ENCODE measurements at regions not wholly inside any gene's neighbourhood (a gene's known extent, or its start where the extent isn't known, plus 50 kb on each side); places are given as distances from the start of the nearest gene placed in this dataset.

DNA sequence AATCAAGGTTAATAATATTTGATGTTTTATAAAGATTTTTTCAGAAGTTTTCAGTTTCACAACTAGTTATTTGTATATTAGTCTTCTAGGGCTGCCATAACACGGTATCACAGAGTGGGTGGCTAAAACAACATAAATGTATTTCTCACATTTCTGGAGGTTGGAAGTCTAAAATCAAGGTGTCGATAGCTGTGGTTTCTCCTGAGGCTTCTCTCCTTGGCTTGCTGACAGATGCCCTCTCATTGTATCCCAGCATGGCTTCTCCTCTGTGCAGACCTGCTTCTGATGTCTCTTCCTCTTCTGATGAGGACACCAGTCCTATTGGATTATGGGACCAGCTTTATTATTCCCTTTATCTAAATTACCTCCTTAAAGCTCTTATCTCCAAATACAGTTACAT is 1456.6 kb downstream of the STIM2 start:
- Mint-ChIP-seq H3K27ac (no peak overlapping the region), H3K4me1 (peaks cover 4% of the 10 kb centered on the region; the same call in 1 of the 3 replicates)

More for the DNA sequence above, 1456.6 kb downstream of the STIM2 start:
- Histone ChIP-seq H3K27me3 (ENCODE audit: insufficient read depth) (no peaks in the 10 kb centered on the region), H3K4me3 (no peak overlapping the region), H3K4me2 (no peak overlapping the region), H3K9me2 (ENCODE audit: insufficient read depth) (no peaks in the 10 kb centered on the region), H2AFZ (no peak overlapping the region), H4K20me1 (replicated peaks; ENCODE audit: insufficient read depth) (no peaks in the 10 kb centered on the region), H3K4me1 (ENCODE audit: insufficient read depth) (peaks cover 9% of the 10 kb centered on the region; the same call in 1 of the 2 replicates), H3K27ac (ENCODE audit: low read depth) (no peak overlapping the region), H3F3A (replicated peaks; ENCODE audit: low read depth) (no peaks in the 10 kb centered on the region), H3K79me2 (replicated peaks; ENCODE audit: insufficient read depth) (no peaks in the 10 kb centered on the region), H3K36me3 (ENCODE audit: insufficient read depth) (no peaks in the 10 kb centered on the region)
- no peak overlapping the region for H3K4me3 Mint-ChIP-seq
- H3K9me3 Mint-ChIP-seq, result no peaks in the 10 kb centered on the region
- DNase-seq (ENCODE audit: low spot score), result no peak
- no peaks in the 10 kb centered on the region for H3K36me3 Mint-ChIP-seq (ENCODE audit: low read depth)
- no peaks in the 10 kb centered on the region for H3K27me3 Mint-ChIP-seq (ENCODE audit: insufficient read depth, low read depth, poor library complexity)
- TF ChIP-seq ZNF331 (CRISPR knock-in tag; IDR thresholded peaks at IDR 0.05; ENCODE audit: low read depth) (no peak), EZH2phosphoT487 (IDR thresholded peaks at IDR 0.05; ENCODE audit: unreplicated experiment) (no peak), CREB1 (CRISPR knock-in tag; IDR thresholded peaks at IDR 0.05; ENCODE audit: low read depth) (no peak), JUNB (IDR thresholded peaks at IDR 0.05; ENCODE audit: unreplicated experiment) (no peak), STAT1 (IDR thresholded peaks at IDR 0.05; ENCODE audit: unreplicated experiment) (no peak), POLR2AphosphoS5 (IDR thresholded peaks at IDR 0.05; ENCODE audit: low read depth) (no peak), EZH2 (IDR thresholded peaks at IDR 0.05; ENCODE audit: low read depth, unreplicated experiment) (no peak), NANOG (IDR thresholded peaks at IDR 0.05; ENCODE audit: borderline replicate concordance) (no peak), ZNF114 (CRISPR knock-in tag; IDR thresholded peaks at IDR 0.05) (no peak)
- TF ChIP-seq, protein P1, sequence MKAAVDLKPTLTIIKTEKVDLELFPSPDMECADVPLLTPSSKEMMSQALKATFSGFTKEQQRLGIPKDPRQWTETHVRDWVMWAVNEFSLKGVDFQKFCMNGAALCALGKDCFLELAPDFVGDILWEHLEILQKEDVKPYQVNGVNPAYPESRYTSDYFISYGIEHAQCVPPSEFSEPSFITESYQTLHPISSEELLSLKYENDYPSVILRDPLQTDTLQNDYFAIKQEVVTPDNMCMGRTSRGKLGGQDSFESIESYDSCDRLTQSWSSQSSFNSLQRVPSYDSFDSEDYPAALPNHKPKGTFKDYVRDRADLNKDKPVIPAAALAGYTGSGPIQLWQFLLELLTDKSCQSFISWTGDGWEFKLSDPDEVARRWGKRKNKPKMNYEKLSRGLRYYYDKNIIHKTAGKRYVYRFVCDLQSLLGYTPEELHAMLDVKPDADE (IDR thresholded peaks at IDR 0.05), result no peak
- TF ChIP-seq, protein P2, sequence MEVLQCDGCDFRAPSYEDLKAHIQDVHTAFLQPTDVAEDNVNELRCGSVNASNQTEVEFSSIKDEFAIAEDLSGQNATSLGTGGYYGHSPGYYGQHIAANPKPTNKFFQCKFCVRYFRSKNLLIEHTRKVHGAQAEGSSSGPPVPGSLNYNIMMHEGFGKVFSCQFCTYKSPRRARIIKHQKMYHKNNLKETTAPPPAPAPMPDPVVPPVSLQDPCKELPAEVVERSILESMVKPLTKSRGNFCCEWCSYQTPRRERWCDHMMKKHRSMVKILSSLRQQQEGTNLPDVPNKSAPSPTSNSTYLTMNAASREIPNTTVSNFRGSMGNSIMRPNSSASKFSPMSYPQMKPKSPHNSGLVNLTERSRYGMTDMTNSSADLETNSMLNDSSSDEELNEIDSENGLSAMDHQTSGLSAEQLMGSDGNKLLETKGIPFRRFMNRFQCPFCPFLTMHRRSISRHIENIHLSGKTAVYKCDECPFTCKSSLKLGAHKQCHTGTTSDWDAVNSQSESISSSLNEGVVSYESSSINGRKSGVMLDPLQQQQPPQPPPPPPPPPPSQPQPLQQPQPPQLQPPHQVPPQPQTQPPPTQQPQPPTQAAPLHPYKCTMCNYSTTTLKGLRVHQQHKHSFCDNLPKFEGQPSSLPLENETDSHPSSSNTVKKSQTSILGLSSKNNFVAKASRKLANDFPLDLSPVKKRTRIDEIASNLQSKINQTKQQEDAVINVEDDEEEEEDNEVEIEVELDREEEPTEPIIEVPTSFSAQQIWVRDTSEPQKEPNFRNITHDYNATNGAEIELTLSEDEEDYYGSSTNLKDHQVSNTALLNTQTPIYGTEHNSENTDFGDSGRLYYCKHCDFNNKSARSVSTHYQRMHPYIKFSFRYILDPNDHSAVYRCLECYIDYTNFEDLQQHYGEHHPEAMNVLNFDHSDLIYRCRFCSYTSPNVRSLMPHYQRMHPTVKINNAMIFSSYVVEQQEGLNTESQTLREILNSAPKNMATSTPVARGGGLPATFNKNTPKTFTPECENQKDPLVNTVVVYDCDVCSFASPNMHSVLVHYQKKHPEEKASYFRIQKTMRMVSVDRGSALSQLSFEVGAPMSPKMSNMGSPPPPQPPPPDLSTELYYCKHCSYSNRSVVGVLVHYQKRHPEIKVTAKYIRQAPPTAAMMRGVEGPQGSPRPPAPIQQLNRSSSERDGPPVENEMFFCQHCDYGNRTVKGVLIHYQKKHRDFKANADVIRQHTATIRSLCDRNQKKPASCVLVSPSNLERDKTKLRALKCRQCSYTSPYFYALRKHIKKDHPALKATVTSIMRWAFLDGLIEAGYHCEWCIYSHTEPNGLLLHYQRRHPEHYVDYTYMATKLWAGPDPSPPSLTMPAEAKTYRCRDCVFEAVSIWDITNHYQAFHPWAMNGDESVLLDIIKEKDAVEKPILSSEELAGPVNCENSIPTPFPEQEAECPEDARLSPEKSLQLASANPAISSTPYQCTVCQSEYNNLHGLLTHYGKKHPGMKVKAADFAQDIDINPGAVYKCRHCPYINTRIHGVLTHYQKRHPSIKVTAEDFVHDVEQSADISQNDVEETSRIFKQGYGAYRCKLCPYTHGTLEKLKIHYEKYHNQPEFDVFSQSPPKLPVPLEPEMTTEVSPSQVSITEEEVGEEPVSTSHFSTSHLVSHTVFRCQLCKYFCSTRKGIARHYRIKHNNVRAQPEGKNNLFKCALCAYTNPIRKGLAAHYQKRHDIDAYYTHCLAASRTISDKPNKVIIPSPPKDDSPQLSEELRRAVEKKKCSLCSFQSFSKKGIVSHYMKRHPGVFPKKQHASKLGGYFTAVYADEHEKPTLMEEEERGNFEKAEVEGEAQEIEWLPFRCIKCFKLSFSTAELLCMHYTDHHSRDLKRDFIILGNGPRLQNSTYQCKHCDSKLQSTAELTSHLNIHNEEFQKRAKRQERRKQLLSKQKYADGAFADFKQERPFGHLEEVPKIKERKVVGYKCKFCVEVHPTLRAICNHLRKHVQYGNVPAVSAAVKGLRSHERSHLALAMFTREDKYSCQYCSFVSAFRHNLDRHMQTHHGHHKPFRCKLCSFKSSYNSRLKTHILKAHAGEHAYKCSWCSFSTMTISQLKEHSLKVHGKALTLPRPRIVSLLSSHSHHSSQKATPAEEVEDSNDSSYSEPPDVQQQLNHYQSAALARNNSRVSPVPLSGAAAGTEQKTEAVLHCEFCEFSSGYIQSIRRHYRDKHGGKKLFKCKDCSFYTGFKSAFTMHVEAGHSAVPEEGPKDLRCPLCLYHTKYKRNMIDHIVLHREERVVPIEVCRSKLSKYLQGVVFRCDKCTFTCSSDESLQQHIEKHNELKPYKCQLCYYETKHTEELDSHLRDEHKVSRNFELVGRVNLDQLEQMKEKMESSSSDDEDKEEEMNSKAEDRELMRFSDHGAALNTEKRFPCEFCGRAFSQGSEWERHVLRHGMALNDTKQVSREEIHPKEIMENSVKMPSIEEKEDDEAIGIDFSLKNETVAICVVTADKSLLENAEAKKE (CRISPR knock-in tag; IDR thresholded peaks at IDR 0.05), result no peak
- TF ChIP-seq, protein P3, sequence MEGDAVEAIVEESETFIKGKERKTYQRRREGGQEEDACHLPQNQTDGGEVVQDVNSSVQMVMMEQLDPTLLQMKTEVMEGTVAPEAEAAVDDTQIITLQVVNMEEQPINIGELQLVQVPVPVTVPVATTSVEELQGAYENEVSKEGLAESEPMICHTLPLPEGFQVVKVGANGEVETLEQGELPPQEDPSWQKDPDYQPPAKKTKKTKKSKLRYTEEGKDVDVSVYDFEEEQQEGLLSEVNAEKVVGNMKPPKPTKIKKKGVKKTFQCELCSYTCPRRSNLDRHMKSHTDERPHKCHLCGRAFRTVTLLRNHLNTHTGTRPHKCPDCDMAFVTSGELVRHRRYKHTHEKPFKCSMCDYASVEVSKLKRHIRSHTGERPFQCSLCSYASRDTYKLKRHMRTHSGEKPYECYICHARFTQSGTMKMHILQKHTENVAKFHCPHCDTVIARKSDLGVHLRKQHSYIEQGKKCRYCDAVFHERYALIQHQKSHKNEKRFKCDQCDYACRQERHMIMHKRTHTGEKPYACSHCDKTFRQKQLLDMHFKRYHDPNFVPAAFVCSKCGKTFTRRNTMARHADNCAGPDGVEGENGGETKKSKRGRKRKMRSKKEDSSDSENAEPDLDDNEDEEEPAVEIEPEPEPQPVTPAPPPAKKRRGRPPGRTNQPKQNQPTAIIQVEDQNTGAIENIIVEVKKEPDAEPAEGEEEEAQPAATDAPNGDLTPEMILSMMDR (conservative IDR thresholded peaks at IDR 0.05; ENCODE audit: low read depth in 2 of 2), result no peak
- TF ChIP-seq, protein P4, sequence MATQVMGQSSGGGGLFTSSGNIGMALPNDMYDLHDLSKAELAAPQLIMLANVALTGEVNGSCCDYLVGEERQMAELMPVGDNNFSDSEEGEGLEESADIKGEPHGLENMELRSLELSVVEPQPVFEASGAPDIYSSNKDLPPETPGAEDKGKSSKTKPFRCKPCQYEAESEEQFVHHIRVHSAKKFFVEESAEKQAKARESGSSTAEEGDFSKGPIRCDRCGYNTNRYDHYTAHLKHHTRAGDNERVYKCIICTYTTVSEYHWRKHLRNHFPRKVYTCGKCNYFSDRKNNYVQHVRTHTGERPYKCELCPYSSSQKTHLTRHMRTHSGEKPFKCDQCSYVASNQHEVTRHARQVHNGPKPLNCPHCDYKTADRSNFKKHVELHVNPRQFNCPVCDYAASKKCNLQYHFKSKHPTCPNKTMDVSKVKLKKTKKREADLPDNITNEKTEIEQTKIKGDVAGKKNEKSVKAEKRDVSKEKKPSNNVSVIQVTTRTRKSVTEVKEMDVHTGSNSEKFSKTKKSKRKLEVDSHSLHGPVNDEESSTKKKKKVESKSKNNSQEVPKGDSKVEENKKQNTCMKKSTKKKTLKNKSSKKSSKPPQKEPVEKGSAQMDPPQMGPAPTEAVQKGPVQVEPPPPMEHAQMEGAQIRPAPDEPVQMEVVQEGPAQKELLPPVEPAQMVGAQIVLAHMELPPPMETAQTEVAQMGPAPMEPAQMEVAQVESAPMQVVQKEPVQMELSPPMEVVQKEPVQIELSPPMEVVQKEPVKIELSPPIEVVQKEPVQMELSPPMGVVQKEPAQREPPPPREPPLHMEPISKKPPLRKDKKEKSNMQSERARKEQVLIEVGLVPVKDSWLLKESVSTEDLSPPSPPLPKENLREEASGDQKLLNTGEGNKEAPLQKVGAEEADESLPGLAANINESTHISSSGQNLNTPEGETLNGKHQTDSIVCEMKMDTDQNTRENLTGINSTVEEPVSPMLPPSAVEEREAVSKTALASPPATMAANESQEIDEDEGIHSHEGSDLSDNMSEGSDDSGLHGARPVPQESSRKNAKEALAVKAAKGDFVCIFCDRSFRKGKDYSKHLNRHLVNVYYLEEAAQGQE (IDR thresholded peaks at IDR 0.05; ENCODE audit: unreplicated experiment), result no peak
- ATAC-seq, result no peak
